Neural progenitor cell (in vitro differentiated cells): ENCODE measurements at regions not wholly inside any gene's neighbourhood (a gene's known extent, or its start where the extent isn't known, plus 50 kb on each side); places are given as distances from the start of the nearest gene placed in this dataset.
"Not testable (repeated sequence)": the region's sequence is repeated elsewhere in the genome, so short reads cannot be mapped to it uniquely, and the experiment has no call there.

ENCODE experiments used
- DNase-seq: peaks from one replicate; pipeline ENCODE4 v3.0.0-alpha.2; 2016; ENCODE audit warnings: low spot score
- H2AFZ ChIP-seq: fragments of 200-600 bp; sonication (generic); replicated peaks from 2 replicates; pipeline ENCODE4 v1.6.1; 2016; ENCODE audit warnings: antibody characterized with exemption
- H3F3A ChIP-seq: fragments of 200-600 bp; sonication (generic); 2 replicates; pipeline ENCODE4 v1.6.1; 2016; ENCODE audit warnings: antibody characterized with exemption, low read depth
- H3K27ac ChIP-seq: fragments of 200-600 bp; sonication (generic); 2 replicates; pipeline ENCODE4 v1.5.1; 2016; ENCODE audit warnings: mild to moderate bottlenecking
- H3K27me3 ChIP-seq: fragments of 200-600 bp; sonication (generic); 2 replicates; pipeline ENCODE4 v1.6.1; 2016; ENCODE audit warnings: mild to moderate bottlenecking, moderate library complexity
- H3K36me3 ChIP-seq: fragments of 200-600 bp; sonication (generic); 2 replicates; pipeline ENCODE4 v1.5.1; 2016
- H3K4me1 ChIP-seq: fragments of 200-600 bp; sonication (generic); 2 replicates; pipeline ENCODE4 v1.6.1; 2016; ENCODE audit warnings: mixed run types
- H3K4me2 ChIP-seq: fragments of 200-600 bp; sonication (generic); 2 replicates; pipeline ENCODE4 v1.6.1; 2016
- H3K4me3 ChIP-seq: fragments of 200-600 bp; sonication (generic); 2 replicates; pipeline ENCODE4 v1.5.1; 2016
- H3K79me2 ChIP-seq: fragments of 200-600 bp; sonication (generic); 2 replicates; pipeline ENCODE4 v1.6.1; 2016; ENCODE audit warnings: low read depth
- H3K9ac ChIP-seq: fragments of 200-600 bp; sonication (generic); 2 replicates; pipeline ENCODE4 v1.6.1; 2016
- H3K9me3 ChIP-seq: fragments of 200-600 bp; sonication (generic); 2 replicates; pipeline ENCODE4 v1.5.1; 2016; ENCODE audit warnings: low read depth
- H4K20me1 ChIP-seq: fragments of 200-600 bp; sonication (generic); 2 replicates; pipeline ENCODE4 v1.6.1; 2016; ENCODE audit warnings: low read depth
- H3K27ac Mint-ChIP-seq: 3 replicates; pipeline ENCODE4 v1.8.0; 2021; ENCODE audit warnings: mixed read lengths
- H3K27me3 Mint-ChIP-seq: 2 replicates; pipeline ENCODE4 v1.8.0; 2022; ENCODE audit warnings: low read depth, mild to moderate bottlenecking, inconsistent platforms, moderate library complexity, mixed read lengths; ENCODE audit not compliant: insufficient read depth
- H3K36me3 Mint-ChIP-seq: 3 replicates; pipeline ENCODE4 v1.8.0; 2021; ENCODE audit warnings: mixed read lengths
- H3K4me1 Mint-ChIP-seq: 3 replicates; pipeline ENCODE4 v1.8.0; 2021; ENCODE audit warnings: mixed read lengths
- H3K4me3 Mint-ChIP-seq: 3 replicates; pipeline ENCODE4 v1.8.0; 2021; ENCODE audit warnings: mild to moderate bottlenecking, moderate library complexity, mixed read lengths
- H3K9me3 Mint-ChIP-seq: 3 replicates; pipeline ENCODE4 v1.8.0; 2020; ENCODE audit warnings: mixed read lengths
- CTCF ChIP-seq: fragments of 200-600 bp; sonication (generic); IDR thresholded peaks from 2 replicates; pipeline ENCODE4 v1.5.1; 2017; ENCODE audit warnings: antibody characterized with exemption, mild to moderate bottlenecking
- EZH2 ChIP-seq: fragments of 200-600 bp; sonication (generic); IDR thresholded peaks from 2 replicates; pipeline ENCODE4 v1.6.1; 2017; ENCODE audit warnings: antibody characterized with exemption, mild to moderate bottlenecking, moderate library complexity
- EZH2phosphoT487 ChIP-seq: fragments of 200-600 bp; sonication (generic); IDR thresholded peaks from 2 replicates; pipeline ENCODE4 v1.6.1; 2017; ENCODE audit warnings: antibody characterized with exemption

GRCh38 chrX:44785652-44786051, 58.2 kb upstream of the DUSP21 start:
- no peaks in the 10 kb centered on the region for H3K27me3 ChIP-seq
- no peak overlapping the region for H3K4me3 ChIP-seq
- Mint-ChIP-seq H3K4me1 (no peaks in the 10 kb centered on the region), H3K9me3 (peaks cover 8% of the 10 kb centered on the region), H3K27ac (no peak overlapping the region), H3K4me3 (no peak overlapping the region), H3K27me3 (no peaks in the 10 kb centered on the region), H3K36me3 (no peaks in the 10 kb centered on the region)
- no peak overlapping the region for H2AFZ ChIP-seq
- H3K9ac ChIP-seq, result no peak overlapping the region
- H3K4me2 ChIP-seq, result no peak overlapping the region
- H4K20me1 ChIP-seq, result no peaks in the 10 kb centered on the region
- no peaks in the 10 kb centered on the region for H3K4me1 ChIP-seq
- no peak overlapping the region for H3K27ac ChIP-seq
- no peaks in the 10 kb centered on the region for H3K9me3 ChIP-seq
- H3K79me2 ChIP-seq, result no peaks in the 10 kb centered on the region
- no peak for DNase-seq
- H3K36me3 ChIP-seq, result no peaks in the 10 kb centered on the region
- TF ChIP-seq EZH2 (no peak), CTCF (no peak), EZH2phosphoT487 (no peak)
- H3F3A ChIP-seq, result no peaks in the 10 kb centered on the region

- no peaks in the 10 kb centered on the region for H3K36me3 ChIP-seq
- Mint-ChIP-seq H3K27me3 (no peaks in the 10 kb centered on the region), H3K4me3 (no peak overlapping the region), H3K4me1 (no peaks in the 10 kb centered on the region), H3K36me3 (no peaks in the 10 kb centered on the region), H3K9me3 (peaks cover 5% of the 10 kb centered on the region), H3K27ac (no peak overlapping the region)
- H3K79me2 ChIP-seq, result no peaks in the 10 kb centered on the region
- H3K4me3 ChIP-seq, result no peak overlapping the region
- TF ChIP-seq EZH2 (no peak), EZH2phosphoT487 (no peak), CTCF (no peak)
- H3F3A ChIP-seq, result no peaks in the 10 kb centered on the region
- no peak overlapping the region for H3K9ac ChIP-seq
- no peak for DNase-seq
- no peaks in the 10 kb centered on the region for H3K27me3 ChIP-seq
- H4K20me1 ChIP-seq, result no peaks in the 10 kb centered on the region
- no peaks in the 10 kb centered on the region for H3K9me3 ChIP-seq
- H3K4me1 ChIP-seq, result no peaks in the 10 kb centered on the region
- no peak overlapping the region for H3K4me2 ChIP-seq
- no peak overlapping the region for H3K27ac ChIP-seq
- H2AFZ ChIP-seq, result no peak overlapping the region
Measured at GRCh38 chrX:44784241-44784640, 59.6 kb upstream of the DUSP21 start.

GRCh38 chrX:44778254-44778653, 65.6 kb upstream of the DUSP21 start:
- Mint-ChIP-seq H3K4me3 (no peak overlapping the region), H3K4me1 (no peaks in the 10 kb centered on the region), H3K27me3 (no peaks in the 10 kb centered on the region), H3K27ac (no peak overlapping the region), H3K9me3 (no peaks in the 10 kb centered on the region), H3K36me3 (no peaks in the 10 kb centered on the region)
- Histone ChIP-seq H3K36me3 (no peaks in the 10 kb centered on the region), H2AFZ (no peak overlapping the region), H3K4me2 (no peak overlapping the region), H3K9me3 (no peaks in the 10 kb centered on the region), H3K4me1 (no peaks in the 10 kb centered on the region), H3K79me2 (no peaks in the 10 kb centered on the region), H4K20me1 (no peaks in the 10 kb centered on the region), H3K4me3 (no peak overlapping the region), H3K27ac (no peak overlapping the region), H3K27me3 (no peaks in the 10 kb centered on the region), H3F3A (no peaks in the 10 kb centered on the region), H3K9ac (no peak overlapping the region)
- DNase-seq, result no peak
- no peak for TF ChIP-seq EZH2
- no peak for TF ChIP-seq CTCF
- no peak for TF ChIP-seq EZH2phosphoT487

GRCh38 chrX:44775726-44776125, 68.1 kb upstream of the DUSP21 start:
- H3K4me1 Mint-ChIP-seq, result no peaks in the 10 kb centered on the region
- Histone ChIP-seq H3K9me3 (no peaks in the 10 kb centered on the region), H3F3A (no peaks in the 10 kb centered on the region), H4K20me1 (no peaks in the 10 kb centered on the region), H3K4me1 (no peaks in the 10 kb centered on the region), H3K36me3 (no peaks in the 10 kb centered on the region), H3K27ac (no peak overlapping the region), H3K27me3 (no peaks in the 10 kb centered on the region), H3K4me2 (no peak overlapping the region), H3K79me2 (no peaks in the 10 kb centered on the region), H3K9ac (no peak overlapping the region), H2AFZ (no peak overlapping the region), H3K4me3 (no peak overlapping the region)
- H3K27ac Mint-ChIP-seq, result no peak overlapping the region
- H3K4me3 Mint-ChIP-seq, result no peak overlapping the region
- H3K9me3 Mint-ChIP-seq, result no peaks in the 10 kb centered on the region
- H3K36me3 Mint-ChIP-seq, result no peaks in the 10 kb centered on the region
- no peak for DNase-seq
- TF ChIP-seq EZH2phosphoT487 (no peak), CTCF (no peak), EZH2 (no peak)
- no peaks in the 10 kb centered on the region for H3K27me3 Mint-ChIP-seq

GRCh38 chrX:44774066-44774465, 69.8 kb upstream of the DUSP21 start:
- not testable (repeated sequence) for H4K20me1 ChIP-seq, H3K36me3 ChIP-seq, H3K27me3 Mint-ChIP-seq, H3K4me3 Mint-ChIP-seq, H3K36me3 Mint-ChIP-seq, H3K9ac ChIP-seq, H3K9me3 ChIP-seq, H3K27me3 ChIP-seq, H3K4me1 Mint-ChIP-seq, H2AFZ ChIP-seq, H3K79me2 ChIP-seq, H3F3A ChIP-seq, H3K27ac Mint-ChIP-seq, H3K4me1 ChIP-seq, DNase-seq, H3K27ac ChIP-seq, H3K4me3 ChIP-seq, H3K9me3 Mint-ChIP-seq, H3K4me2 ChIP-seq
